PC-3 (cell line): ENCODE measurements at regions not wholly inside any gene's neighbourhood (a gene's known extent, or its start where the extent isn't known, plus 50 kb on each side); places are given as distances from the start of the nearest gene placed in this dataset.

Experiments used
- CTCF ChIP-seq: fragments of 300-600 bp; sonication (generic); conservative IDR thresholded peaks from 2 replicates; pipeline ENCODE4 v1.5.1; 2017; ENCODE audit warnings: antibody characterized with exemption, low read depth, mild to moderate bottlenecking, low read length
- EZH2 ChIP-seq: fragments of 300-600 bp; sonication (generic); IDR thresholded peaks from one replicate; pipeline ENCODE4 v1.6.1; 2017; ENCODE audit warnings: antibody characterized with exemption, mild to moderate bottlenecking, low read length; ENCODE audit not compliant: unreplicated experiment
- EZH2phosphoT487 ChIP-seq: fragments of 300-600 bp; sonication (generic); IDR thresholded peaks from 2 replicates; pipeline ENCODE4 v1.6.1; 2018; ENCODE audit warnings: mild to moderate bottlenecking, antibody characterized with exemption, low read length, borderline replicate concordance

- TF ChIP-seq CTCF: no peak
- TF ChIP-seq EZH2: no peak
- no peak for TF ChIP-seq EZH2phosphoT487
These were observed 343.7 kb downstream of the PDHA2 start for GRCh38 chr4:96183611-96184010.
